ENCODE measurements at regions not wholly inside any gene's neighbourhood (a gene's known extent, or its start where the extent isn't known, plus 50 kb on each side); places are given as distances from the start of the nearest gene placed in this dataset.

DNA sequence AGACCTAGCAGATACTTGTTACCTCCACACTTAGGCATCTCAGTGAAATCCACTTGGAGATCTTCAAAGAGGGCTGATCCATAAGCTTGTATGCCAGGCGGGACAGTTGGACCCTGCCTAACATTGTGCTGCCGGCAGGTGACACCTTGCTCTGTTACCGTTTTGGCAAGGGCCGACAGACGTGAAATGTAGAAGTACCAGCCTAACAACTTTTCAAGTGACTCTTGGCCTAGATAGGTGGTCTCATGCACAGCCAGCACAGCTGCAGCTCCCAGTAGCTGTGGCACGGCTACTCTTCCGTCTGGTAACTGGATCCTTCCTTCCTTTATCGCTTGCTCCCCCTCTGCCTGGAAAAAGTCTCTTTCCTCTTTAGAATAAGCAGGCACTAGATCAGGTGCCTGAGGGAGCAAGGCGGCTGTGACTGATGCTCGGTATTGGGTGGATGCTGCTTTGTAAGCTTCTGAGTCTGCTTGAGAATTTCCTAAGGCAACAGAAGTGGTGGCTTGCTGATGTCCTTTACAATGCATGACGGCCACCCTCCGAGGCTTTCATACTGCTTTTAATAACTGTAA is 713.5 kb downstream of the AMY1C start:
- DNase-seq (ENCODE audit: low read depth in 1 of 2, low spot score in 1 of 2): no peak
- no peak overlapping the region for H3K27ac ChIP-seq
- H3K9me3 ChIP-seq (ENCODE audit: low read depth): no peaks in the 10 kb centered on the region
- H3K36me3 ChIP-seq: no peaks in the 10 kb centered on the region
- TF ChIP-seq, protein P1, sequence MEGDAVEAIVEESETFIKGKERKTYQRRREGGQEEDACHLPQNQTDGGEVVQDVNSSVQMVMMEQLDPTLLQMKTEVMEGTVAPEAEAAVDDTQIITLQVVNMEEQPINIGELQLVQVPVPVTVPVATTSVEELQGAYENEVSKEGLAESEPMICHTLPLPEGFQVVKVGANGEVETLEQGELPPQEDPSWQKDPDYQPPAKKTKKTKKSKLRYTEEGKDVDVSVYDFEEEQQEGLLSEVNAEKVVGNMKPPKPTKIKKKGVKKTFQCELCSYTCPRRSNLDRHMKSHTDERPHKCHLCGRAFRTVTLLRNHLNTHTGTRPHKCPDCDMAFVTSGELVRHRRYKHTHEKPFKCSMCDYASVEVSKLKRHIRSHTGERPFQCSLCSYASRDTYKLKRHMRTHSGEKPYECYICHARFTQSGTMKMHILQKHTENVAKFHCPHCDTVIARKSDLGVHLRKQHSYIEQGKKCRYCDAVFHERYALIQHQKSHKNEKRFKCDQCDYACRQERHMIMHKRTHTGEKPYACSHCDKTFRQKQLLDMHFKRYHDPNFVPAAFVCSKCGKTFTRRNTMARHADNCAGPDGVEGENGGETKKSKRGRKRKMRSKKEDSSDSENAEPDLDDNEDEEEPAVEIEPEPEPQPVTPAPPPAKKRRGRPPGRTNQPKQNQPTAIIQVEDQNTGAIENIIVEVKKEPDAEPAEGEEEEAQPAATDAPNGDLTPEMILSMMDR (IDR thresholded peaks at IDR 0.05; ENCODE audit: low read depth, low read length): no peak
- no peaks in the 10 kb centered on the region for H3K4me1 ChIP-seq (ENCODE audit: low read depth)
- no peaks in the 10 kb centered on the region for H3K27me3 ChIP-seq
- H3K4me3 ChIP-seq: no peak overlapping the region

DNA sequence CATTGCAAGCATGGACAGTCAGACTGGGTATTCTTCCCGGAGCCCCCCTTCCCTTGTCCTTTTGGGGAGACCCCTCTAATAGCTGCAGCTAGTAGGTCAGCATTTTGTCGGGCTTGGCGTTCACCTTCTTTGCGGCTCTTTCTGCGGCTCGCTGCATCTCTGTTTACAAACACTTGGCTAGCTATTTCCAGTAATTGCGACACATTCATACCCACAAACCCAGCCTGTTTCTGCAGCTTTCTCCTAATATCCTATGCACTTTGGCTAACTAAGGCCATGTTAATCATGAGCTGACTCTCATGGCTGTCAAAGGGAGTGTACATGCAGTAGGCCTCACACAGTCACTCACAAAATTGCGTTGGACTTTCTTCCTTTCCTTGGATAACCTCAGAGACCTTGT is 716.4 kb downstream of the AMY1C start:
- Histone ChIP-seq H3K36me3 (no peaks in the 10 kb centered on the region), H3K4me1 (ENCODE audit: low read depth) (no peaks in the 10 kb centered on the region), H3K9me3 (ENCODE audit: low read depth) (no peaks in the 10 kb centered on the region), H3K4me3 (no peak overlapping the region), H3K27ac (no peak overlapping the region), H3K27me3 (no peaks in the 10 kb centered on the region)
- TF ChIP-seq, protein P1 (IDR thresholded peaks at IDR 0.05; ENCODE audit: low read depth, low read length): no peak
- DNase-seq (ENCODE audit: low read depth in 1 of 2, low spot score in 1 of 2): no peak

DNA sequence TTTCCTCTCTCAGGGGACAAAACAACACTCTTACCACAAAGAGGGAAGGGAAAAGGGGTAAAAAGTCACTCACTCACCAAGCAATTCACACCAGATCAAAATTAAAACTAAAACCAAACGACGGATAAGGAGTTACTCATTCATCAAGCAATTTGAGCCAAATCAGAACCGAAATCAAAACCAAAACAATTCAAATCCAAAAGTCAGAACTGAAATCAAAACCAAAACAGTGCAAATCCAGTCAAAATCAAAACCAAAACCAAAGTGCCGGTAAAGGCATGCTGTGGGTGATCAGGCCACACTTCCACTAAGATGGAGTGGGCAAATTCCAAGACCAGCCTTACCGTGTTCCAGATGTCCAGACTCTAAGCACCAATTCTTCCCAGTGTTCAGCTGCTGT is 717.9 kb downstream of the AMY1C start:
- no peaks in the 10 kb centered on the region for H3K36me3 ChIP-seq
- TF ChIP-seq, protein P1 (IDR thresholded peaks at IDR 0.05; ENCODE audit: low read depth, low read length): no peak
- no peaks in the 10 kb centered on the region for H3K4me1 ChIP-seq (ENCODE audit: low read depth)
- H3K9me3 ChIP-seq (ENCODE audit: low read depth): no peaks in the 10 kb centered on the region
- H3K4me3 ChIP-seq: no peak overlapping the region
- DNase-seq (ENCODE audit: low read depth in 1 of 2, low spot score in 1 of 2): no peak
- H3K27me3 ChIP-seq: no peaks in the 10 kb centered on the region
- no peak overlapping the region for H3K27ac ChIP-seq

DNA sequence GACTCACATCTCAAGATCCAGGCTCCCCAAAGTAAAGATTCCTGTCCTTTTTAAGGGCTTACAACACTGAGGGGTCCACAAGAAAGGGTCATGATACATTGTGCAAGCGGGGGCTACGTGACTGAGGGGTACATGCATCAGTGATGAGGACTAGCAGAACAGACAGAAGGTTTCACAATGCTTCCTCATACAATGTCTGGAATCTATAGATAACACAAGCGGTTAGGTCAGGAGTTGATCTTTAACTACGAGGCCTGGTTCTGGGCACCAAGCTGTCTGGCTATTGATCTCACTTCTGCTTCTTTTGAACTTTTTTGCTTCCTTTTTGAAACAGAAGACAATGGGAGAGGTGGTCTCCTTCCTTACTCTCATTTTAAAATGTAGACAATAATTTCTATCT is 718.6 kb downstream of the AMY1C start:
- Histone ChIP-seq H3K4me3 (no peak overlapping the region), H3K27me3 (no peaks in the 10 kb centered on the region), H3K4me1 (ENCODE audit: low read depth) (no peaks in the 10 kb centered on the region), H3K36me3 (no peaks in the 10 kb centered on the region), H3K27ac (no peak overlapping the region), H3K9me3 (ENCODE audit: low read depth) (no peaks in the 10 kb centered on the region)
- no peak for DNase-seq (ENCODE audit: low read depth in 1 of 2, low spot score in 1 of 2)
- TF ChIP-seq, protein P1 (IDR thresholded peaks at IDR 0.05; ENCODE audit: low read depth, low read length): no peak

DNA sequence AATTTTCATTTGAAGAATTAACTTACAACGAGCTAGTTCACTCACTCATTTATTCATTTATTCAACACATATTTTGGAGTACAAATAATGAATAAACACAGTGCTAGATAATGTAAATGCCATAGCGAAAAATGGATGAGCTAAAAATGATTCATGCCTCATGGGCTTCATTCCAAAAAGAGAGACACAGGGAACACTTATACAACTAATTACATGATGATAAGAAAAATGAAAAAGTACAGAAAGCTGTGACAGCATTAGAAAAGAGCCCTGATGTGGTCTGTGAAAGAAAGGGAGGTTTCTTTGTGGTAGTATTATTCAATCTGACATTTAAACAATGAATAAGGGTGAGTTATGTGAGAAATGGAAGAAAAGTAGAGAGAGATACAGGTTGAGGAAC is 726.4 kb downstream of the AMY1C start:
- H3K4me3 ChIP-seq: no peak overlapping the region
- no peak overlapping the region for H3K27ac ChIP-seq
- TF ChIP-seq, protein P1 (IDR thresholded peaks at IDR 0.05; ENCODE audit: low read depth, low read length): no peak
- no peaks in the 10 kb centered on the region for H3K27me3 ChIP-seq
- no peaks in the 10 kb centered on the region for H3K36me3 ChIP-seq
- H3K4me1 ChIP-seq (ENCODE audit: low read depth): no peaks in the 10 kb centered on the region
- H3K9me3 ChIP-seq (ENCODE audit: low read depth): no peaks in the 10 kb centered on the region
- DNase-seq (ENCODE audit: low read depth in 1 of 2, low spot score in 1 of 2): no peak

Measured in cardiac muscle cell (in vitro differentiated cells and primary cell).